IMR-90 (cell line): ENCODE measurements at regions not wholly inside any gene's neighbourhood (a gene's known extent, or its start where the extent isn't known, plus 50 kb on each side); places are given as distances from the start of the nearest gene placed in this dataset.

Source experiments
- ATAC-seq: fragments of 200-7000 bp; cut with Tn5 transposase; 2 replicates; pipeline ENCODE4 v1.9.1; 2020; ENCODE audit warnings: low read depth, mild to moderate bottlenecking, moderate library complexity
- BruUV-seq: library from RNA; stranded (reverse); fragments of 400-500 nt; replicated peaks from 2 replicates; lab custom pipeline; 2021; lab: Mats Ljungman, UMichigan
- CTCF ChIA-PET: fragments of 300-600 bp; formaldehyde crosslinking; extraction: SDS; loops from one replicate; lab custom pipeline; 2021; ENCODE audit warnings: antibody characterized with exemption; lab: Yijun Ruan, JAX
- POLR2A ChIA-PET: fragments of 300-600 bp; sonication (Branson Sonifier 250); formaldehyde crosslinking; loops from one replicate; lab custom pipeline; 2022; ENCODE audit warnings: antibody characterized with exemption; ENCODE audit not compliant: unreplicated experiment; lab: Charles Lee
- DNase-seq: peaks from one replicate; pipeline ENCODE4 v3.0.0; 2013
- H2AFZ ChIP-seq: replicated peaks from 2 replicates; pipeline ENCODE3; 2013; ENCODE audit warnings: low read length, mild to moderate bottlenecking; ENCODE audit not compliant: poor library complexity
- H2AK5ac ChIP-seq: 2 replicates; pipeline ENCODE4 v1.6.1; 2013; ENCODE audit warnings: low read depth, low read length, inconsistent platforms
- H2AK9ac ChIP-seq: replicated peaks from 2 replicates; pipeline ENCODE3; 2013; ENCODE audit warnings: mild to moderate bottlenecking, low read depth, low read length, moderate library complexity; ENCODE audit not compliant: poor library complexity
- H2BK120ac ChIP-seq: 2 replicates; pipeline ENCODE4 v1.6.1; 2013; ENCODE audit warnings: low read depth, low read length, inconsistent platforms
- H2BK15ac ChIP-seq: 3 replicates; pipeline ENCODE4 v1.6.1; 2013; ENCODE audit warnings: low read depth, low read length, inconsistent platforms
- H2BK20ac ChIP-seq: 2 replicates; pipeline ENCODE4 v1.6.1; 2013; ENCODE audit warnings: low read depth, mild to moderate bottlenecking, inconsistent platforms, low read length, moderate library complexity
- H2BK5ac ChIP-seq: 2 replicates; pipeline ENCODE4 v1.6.1; 2013; ENCODE audit warnings: mild to moderate bottlenecking, low read depth, low read length, inconsistent platforms; ENCODE audit not compliant: poor library complexity, severe bottlenecking
- H3K14ac ChIP-seq: replicated peaks from 2 replicates; pipeline ENCODE4 v1.6.1; 2013; ENCODE audit warnings: low read depth, low read length, inconsistent platforms
- H3K18ac ChIP-seq: 2 replicates; pipeline ENCODE4 v1.6.1; 2013; ENCODE audit warnings: low read depth, low read length, control low read depth
- H3K23ac ChIP-seq: 2 replicates; pipeline ENCODE4 v1.6.1; 2013; ENCODE audit warnings: low read depth, low read length, inconsistent platforms
- H3K27ac ChIP-seq: 2 replicates; pipeline ENCODE4 v1.5.1; 2013; ENCODE audit warnings: mild to moderate bottlenecking, control low read depth, low read length; ENCODE audit not compliant: insufficient read depth
- H3K27me3 ChIP-seq: 2 replicates; pipeline ENCODE4 v1.6.1; 2013; ENCODE audit warnings: low read length; ENCODE audit not compliant: control insufficient read depth, insufficient read depth
- H3K36me3 ChIP-seq: 2 replicates; pipeline ENCODE4 v1.6.1; 2013; ENCODE audit warnings: low read length, mixed read lengths; ENCODE audit not compliant: control insufficient read depth, insufficient read depth
- H3K4ac ChIP-seq: 2 replicates; pipeline ENCODE4 v1.6.1; 2013; ENCODE audit warnings: low read depth, low read length, inconsistent platforms
- H3K4me1 ChIP-seq: 2 replicates; pipeline ENCODE4 v1.6.1; 2013; ENCODE audit warnings: low read length, mixed read lengths; ENCODE audit not compliant: control insufficient read depth, insufficient read depth
- H3K4me2 ChIP-seq: 2 replicates; pipeline ENCODE4 v1.6.1; 2013; ENCODE audit warnings: low read depth, mild to moderate bottlenecking, control low read depth, low read length, moderate library complexity
- H3K4me3 ChIP-seq: 2 replicates; pipeline ENCODE4 v1.5.1; 2013; ENCODE audit warnings: low read depth, mild to moderate bottlenecking, control low read depth, low read length, moderate library complexity; ENCODE audit not compliant: insufficient read depth
- H3K56ac ChIP-seq: 2 replicates; pipeline ENCODE4 v1.6.1; 2013; ENCODE audit warnings: low read length, inconsistent platforms; ENCODE audit not compliant: insufficient read depth; ENCODE audit errors: extremely low read depth
- H3K79me1 ChIP-seq, 2 experiments: 2 replicates each; pipeline ENCODE4 v1.6.1; 2013; ENCODE audit warnings: low read length in 2 of 2, inconsistent platforms in 1 of 2, low read depth in 1 of 2
- H3K9ac ChIP-seq: 2 replicates; pipeline ENCODE4 v1.6.1; 2013; ENCODE audit warnings: low read depth, low read length, control low read depth
- H3K9me1 ChIP-seq: 2 replicates; pipeline ENCODE4 v1.6.1; 2013; ENCODE audit warnings: low read length, inconsistent platforms; ENCODE audit not compliant: insufficient read depth
- H3K9me3 ChIP-seq: 2 replicates; pipeline ENCODE4 v1.6.1; 2013; ENCODE audit warnings: low read length; ENCODE audit not compliant: control insufficient read depth, insufficient read depth
- H4K20me1 ChIP-seq: 2 replicates; pipeline ENCODE4 v1.6.1; 2013; ENCODE audit warnings: low read length, inconsistent platforms; ENCODE audit not compliant: insufficient read depth
- H4K5ac ChIP-seq: 2 replicates; pipeline ENCODE4 v1.6.1; 2013; ENCODE audit warnings: mild to moderate bottlenecking, low read depth, low read length, control low read depth
- H4K8ac ChIP-seq, 2 experiments: 2 replicates each; pipeline ENCODE4 v1.6.1; 2013; ENCODE audit warnings: low read depth in 2 of 2, low read length in 2 of 2, control low read depth in 1 of 2, inconsistent platforms in 1 of 2
- H4K91ac ChIP-seq: 2 replicates; pipeline ENCODE4 v1.6.1; 2013; ENCODE audit warnings: low read depth, low read length, inconsistent platforms; ENCODE audit not compliant: insufficient read depth
- BHLHE40 ChIP-seq: fragments of 150-350 bp; IDR thresholded peaks from 2 replicates; pipeline ENCODE4 v1.6.1; 2016; ENCODE audit warnings: mild to moderate bottlenecking, low read depth, low read length
- CEBPB ChIP-seq: IDR thresholded peaks from 2 replicates; pipeline ENCODE4 v1.6.1; 2012; ENCODE audit warnings: low read depth, low read length, improper control_type of control experiment
- CHD1 ChIP-seq: IDR thresholded peaks from 2 replicates; pipeline ENCODE4 v1.6.1; 2012; ENCODE audit warnings: low read depth, low read length, improper control_type of control experiment
- FOS ChIP-seq: fragments of 150-350 bp; IDR thresholded peaks from 2 replicates; pipeline ENCODE4 v1.6.1; 2016; ENCODE audit warnings: low read depth, low read length
- MAFK ChIP-seq: IDR thresholded peaks from 2 replicates; pipeline ENCODE4 v1.6.1; 2012; ENCODE audit warnings: low read depth, low read length, improper control_type of control experiment
- MAZ ChIP-seq: IDR thresholded peaks from 2 replicates; pipeline ENCODE4 v1.6.1; 2012; ENCODE audit warnings: low read depth, mild to moderate bottlenecking, low read length, improper control_type of control experiment, moderate library complexity, borderline replicate concordance
- MXI1 ChIP-seq: IDR thresholded peaks from 2 replicates; pipeline ENCODE4 v1.6.1; 2012; ENCODE audit warnings: low read depth, mild to moderate bottlenecking, low read length, moderate library complexity, borderline replicate concordance
- NFE2L2 ChIP-seq: fragments of 150-350 bp; IDR thresholded peaks from 2 replicates; pipeline ENCODE4 v1.6.1; 2016; ENCODE audit warnings: low read depth, mild to moderate bottlenecking, low read length
- POLR2A ChIP-seq: IDR thresholded peaks from 2 replicates; pipeline ENCODE4 v1.6.1; 2012; ENCODE audit warnings: mild to moderate bottlenecking, low read depth, low read length
- RCOR1 ChIP-seq: IDR thresholded peaks from 2 replicates; pipeline ENCODE4 v1.6.1; 2012; ENCODE audit warnings: mild to moderate bottlenecking, low read length, improper control_type of control experiment; ENCODE audit not compliant: insufficient replicate concordance
- RFX5 ChIP-seq: IDR thresholded peaks from 2 replicates; pipeline ENCODE4 v1.8.0; 2012; ENCODE audit warnings: low read depth, mild to moderate bottlenecking, low read length, moderate library complexity
- SMC3 ChIP-seq: fragments of 150-350 bp; IDR thresholded peaks from 2 replicates; pipeline ENCODE4 v1.6.1; 2016; ENCODE audit warnings: low read depth, mild to moderate bottlenecking, antibody characterized with exemption, low read length, moderate library complexity
- WGBS, 2 experiments: methylation state at CpG; one replicate each; pipeline versions ENCODE4 v1.1.5 to v1.1.7; 2013; ENCODE audit warnings: missing lambda C conversion rate in 2 of 2; ENCODE audit not compliant: insufficient read length in 1 of 2; ENCODE audit errors: extremely low coverage in 2 of 2; 5-methylcytosine and 5-hydroxymethylcytosine counted together
- dilution Hi-C: fragments of 300-500 bp; cut with HindIII; formaldehyde crosslinking; loops from one replicate; pipeline ENCODE4 v1.14.3; 2018; ENCODE audit warnings: low sequenced_read_pairs; ENCODE audit not compliant: unreplicated experiment
- in situ Hi-C: fragments of 300-500 bp; cut with MboI; formaldehyde crosslinking; loops from 3 replicates; pipeline ENCODE4 v1.14.3; 2019; ENCODE audit warnings: low sequenced_read_pairs, inconsistent platforms, mixed read lengths
- intact Hi-C: fragments of 100-400 bp; cut with micrococcal nuclease; formaldehyde crosslinking; loops from 2 replicates; pipeline ENCODE4 v1.10.0; 2022
- TF ChIP-seq, protein P1 (sequence below): fragments of 150-350 bp; IDR thresholded peaks from 2 replicates; pipeline ENCODE4 v1.6.1; 2016; ENCODE audit warnings: low read depth, mild to moderate bottlenecking, low read length, moderate library complexity, borderline replicate concordance

DNA sequence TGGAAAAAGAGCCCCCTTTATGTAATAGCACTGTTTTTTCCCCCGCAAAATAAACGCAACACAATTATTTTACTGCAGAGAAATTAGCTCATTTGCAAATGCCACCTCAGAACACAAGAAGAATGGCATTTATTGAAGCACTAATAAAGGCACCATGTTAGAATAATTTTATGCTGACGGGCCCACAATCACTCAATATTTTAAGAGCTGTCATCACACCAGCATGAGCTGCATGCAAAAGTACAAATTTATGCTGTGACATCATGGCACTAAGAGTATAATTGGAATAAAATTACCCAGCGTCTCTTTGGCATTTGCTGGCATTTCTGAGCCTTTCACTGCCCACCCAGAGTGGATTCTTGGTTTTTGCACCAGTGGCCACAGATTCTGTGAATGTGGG lies 364.6 kb downstream of the TLE4 start:
- H2AK9ac ChIP-seq: no peak overlapping the region
- no peak overlapping the region for H3K27ac ChIP-seq
- TF ChIP-seq SMC3: no peak
- TF ChIP-seq, protein P1, sequence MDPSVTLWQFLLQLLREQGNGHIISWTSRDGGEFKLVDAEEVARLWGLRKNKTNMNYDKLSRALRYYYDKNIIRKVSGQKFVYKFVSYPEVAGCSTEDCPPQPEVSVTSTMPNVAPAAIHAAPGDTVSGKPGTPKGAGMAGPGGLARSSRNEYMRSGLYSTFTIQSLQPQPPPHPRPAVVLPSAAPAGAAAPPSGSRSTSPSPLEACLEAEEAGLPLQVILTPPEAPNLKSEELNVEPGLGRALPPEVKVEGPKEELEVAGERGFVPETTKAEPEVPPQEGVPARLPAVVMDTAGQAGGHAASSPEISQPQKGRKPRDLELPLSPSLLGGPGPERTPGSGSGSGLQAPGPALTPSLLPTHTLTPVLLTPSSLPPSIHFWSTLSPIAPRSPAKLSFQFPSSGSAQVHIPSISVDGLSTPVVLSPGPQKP: no peak
- TF ChIP-seq NFE2L2: no peak
- TF ChIP-seq MXI1: no peak
- no peak for TF ChIP-seq FOS
- no peak for TF ChIP-seq MAZ
- no peak for TF ChIP-seq POLR2A
- TF ChIP-seq CEBPB: no peak
- no peak for TF ChIP-seq MAFK
- TF ChIP-seq CHD1: no peak
- no peak for TF ChIP-seq RCOR1
- TF ChIP-seq RFX5: no peak
- no peak for TF ChIP-seq BHLHE40
- no peak overlapping the region for H2BK15ac ChIP-seq
- no peak for ATAC-seq
- no TSS peak for BruUV-seq
- no peak overlapping the region for H3K23ac ChIP-seq
- no peaks in the 10 kb centered on the region for H4K20me1 ChIP-seq
- no peak overlapping the region for H2BK120ac ChIP-seq
- no peak overlapping the region for H2AK5ac ChIP-seq
- no CpG with 5 or more reads among the region's 4 CpGs for WGBS, 2 experiments
- H4K5ac ChIP-seq: no peak overlapping the region
- no peaks in the 10 kb centered on the region for H3K4me1 ChIP-seq
- no peak overlapping the region for H3K4me2 ChIP-seq
- POLR2A ChIA-PET: no interaction called here
- no peak overlapping the region for H3K56ac ChIP-seq
- no peak overlapping the region for H2AFZ ChIP-seq
- no peak overlapping the region for H2BK20ac ChIP-seq
- no peaks in the 10 kb centered on the region for H3K36me3 ChIP-seq
- H4K91ac ChIP-seq: no peak overlapping the region
- H3K9ac ChIP-seq: no peak overlapping the region
- no peaks in the 10 kb centered on the region for H3K9me3 ChIP-seq
- no peak overlapping the region for H4K8ac ChIP-seq
- in situ Hi-C loops (no loop called here), intact Hi-C loops (no loop called here), dilution Hi-C loops (no loop called here)
- no peaks in the 10 kb centered on the region for H3K9me1 ChIP-seq
- H3K4ac ChIP-seq: no peak overlapping the region
- no peak overlapping the region for H3K14ac ChIP-seq
- no peak for DNase-seq
- H3K18ac ChIP-seq: no peak overlapping the region
- H2BK5ac ChIP-seq: no peak overlapping the region
- H3K4me3 ChIP-seq: no peak overlapping the region
- H3K27me3 ChIP-seq: peaks cover 1% of the 10 kb centered on the region; the same call in 1 of the 2 replicates
- CTCF ChIA-PET: interaction anchor here (0.6 kb wide), 1 partner anchor 107 kb away, joined by 3 read pairs; no protein-coding TSS in a partner anchor
- no peaks in the 10 kb centered on the region for H3K79me1 ChIP-seq
